Endothelial cell of umbilical vein (primary cell): ENCODE measurements at regions not wholly inside any gene's neighbourhood (a gene's known extent, or its start where the extent isn't known, plus 50 kb on each side); places are given as distances from the start of the nearest gene placed in this dataset.

Source experiments
- BruUV-seq: library from RNA; stranded (reverse); fragments of 400-500 nt; replicated peaks from 2 replicates; lab custom pipeline; 2021; lab: Mats Ljungman, UMichigan
- CTCF ChIA-PET: fragments of 300-600, 350-600 bp; sonication (Branson Sonifier 250); formaldehyde crosslinking; loops from one replicate; lab custom pipeline; 2021; ENCODE audit warnings: antibody characterized with exemption, inconsistent platforms; lab: Charles Lee
- POLR2A ChIA-PET: fragments of 300-600, 350-600 bp; sonication (Branson Sonifier 250); formaldehyde crosslinking; loops from one replicate; lab custom pipeline; 2021; ENCODE audit warnings: antibody characterized with exemption, inconsistent platforms; lab: Charles Lee
- DNase-seq: peaks from one replicate; pipeline ENCODE4 v3.0.0-alpha.2; 2011; ENCODE audit warnings: low read depth, low spot score
- FAIRE-seq: peaks from 2 replicates; lab custom pipeline; 2011; peaks lifted over from hg19 to GRCh38; lab: Jason Lieb, UNC
- H2AFZ ChIP-seq: 2 replicates; pipeline ENCODE4 v1.6.0; 2012; ENCODE audit warnings: low read depth, low read length, control low read depth, inconsistent platforms
- H3K27ac ChIP-seq: 2 replicates; pipeline ENCODE4 v1.5.1; 2011; ENCODE audit warnings: low read depth, mild to moderate bottlenecking, control low read depth, low read length, moderate library complexity; ENCODE audit not compliant: insufficient read depth
- H3K27me3 ChIP-seq, 2 experiments: 2 replicates each; pipeline versions ENCODE4 v1.6.0 to v1.6.1; 2011; ENCODE audit warnings: low read length in 2 of 2, mixed read lengths in 1 of 2; ENCODE audit not compliant: control insufficient read depth in 2 of 2, insufficient read depth in 2 of 2
- H3K36me3 ChIP-seq, 2 experiments: 2 replicates in 1 of 2; 3 replicates in 1 of 2; pipeline ENCODE4 v1.5.1; 2011; ENCODE audit warnings: low read length in 2 of 2, mild to moderate bottlenecking in 1 of 2, moderate library complexity in 1 of 2; ENCODE audit not compliant: control insufficient read depth in 2 of 2, insufficient read depth in 2 of 2; ENCODE audit errors: extremely low read depth in 1 of 2
- H3K4me1 ChIP-seq: 3 replicates; pipeline ENCODE4 v1.5.1; 2011; ENCODE audit warnings: mild to moderate bottlenecking, low read length; ENCODE audit not compliant: control insufficient read depth, insufficient read depth; ENCODE audit errors: extremely low read depth
- H3K4me2 ChIP-seq: 2 replicates; pipeline ENCODE4 v1.6.1; 2011; ENCODE audit warnings: low read length, control low read depth, mixed read lengths; ENCODE audit not compliant: insufficient read depth
- H3K4me3 ChIP-seq, 3 experiments: fragments of 200-600 bp in 1 of 3; sonication (generic), shearing (Covaris generic) in 1 of 3; replicated peaks in 1 of 3; 2 replicates each; pipeline ENCODE4 v1.5.1; 2011 to 2016; ENCODE audit warnings: control low read depth in 3 of 3, low read length in 3 of 3, mild to moderate bottlenecking in 2 of 3, inconsistent platforms in 1 of 3, low read depth in 1 of 3, moderate library complexity in 1 of 3; ENCODE audit not compliant: insufficient read depth in 1 of 3
- H3K79me2 ChIP-seq: 2 replicates; pipeline ENCODE4 v1.6.0; 2012; ENCODE audit warnings: low read length, inconsistent platforms; ENCODE audit not compliant: control insufficient read depth, insufficient read depth
- H3K9ac ChIP-seq: replicated peaks from 2 replicates; pipeline ENCODE3; 2011; ENCODE audit warnings: low read length, control low read depth; ENCODE audit not compliant: insufficient read depth; ENCODE audit errors: extremely low read depth
- H3K9me1 ChIP-seq: replicated peaks from 3 replicates; pipeline ENCODE4 v1.6.0; 2011; ENCODE audit warnings: mild to moderate bottlenecking, low read length; ENCODE audit not compliant: control insufficient read depth, insufficient read depth; ENCODE audit errors: extremely low read depth
- H3K9me3 ChIP-seq: replicated peaks from 2 replicates; pipeline ENCODE4 v1.5.1; 2012; ENCODE audit warnings: low read length, inconsistent platforms; ENCODE audit not compliant: control insufficient read depth, insufficient read depth
- H4K20me1 ChIP-seq: replicated peaks from 2 replicates; pipeline ENCODE3; 2011; ENCODE audit warnings: mild to moderate bottlenecking, low read length; ENCODE audit not compliant: control insufficient read depth, insufficient read depth; ENCODE audit errors: extremely low read depth
- CTCF ChIP-seq, 2 donors: IDR thresholded peaks; 1 replicate in 1 of 2; 2 replicates in 1 of 2; pipeline ENCODE4 v1.5.1; 2011; ENCODE audit warnings: low read length in 2 of 2, mild to moderate bottlenecking in 2 of 2, moderate library complexity in 2 of 2, control low read depth in 1 of 2, inconsistent platforms in 1 of 2, low read depth in 1 of 2; ENCODE audit not compliant: insufficient read depth in 1 of 2; ENCODE audit errors: extremely low read depth in 1 of 2
- EZH2 ChIP-seq: IDR thresholded peaks from 2 replicates; pipeline ENCODE4 v1.6.1; 2012; ENCODE audit warnings: borderline replicate concordance, low read depth, mild to moderate bottlenecking, moderate library complexity, low read length, inconsistent platforms; ENCODE audit not compliant: severe bottlenecking
- FOS ChIP-seq: IDR thresholded peaks from 2 replicates; pipeline ENCODE4 v1.6.1; 2011; ENCODE audit warnings: mild to moderate bottlenecking, low read length, moderate library complexity, borderline replicate concordance; ENCODE audit not compliant: insufficient read depth
- GATA2 ChIP-seq: IDR thresholded peaks from 2 replicates; pipeline ENCODE4 v1.7.0; 2011; ENCODE audit warnings: low read depth, mild to moderate bottlenecking, moderate library complexity, mixed read lengths, low read length; ENCODE audit not compliant: insufficient read length, insufficient read depth
- JUN ChIP-seq: IDR thresholded peaks from 2 replicates; pipeline ENCODE4 v1.6.1; 2011; ENCODE audit warnings: borderline replicate concordance, low read depth; ENCODE audit not compliant: insufficient read length, insufficient read depth
- MAX ChIP-seq: IDR thresholded peaks from 2 replicates; pipeline ENCODE4 v1.6.1; 2011; ENCODE audit not compliant: insufficient read depth, insufficient read length
- MYC ChIP-seq: IDR thresholded peaks from one replicate; pipeline ENCODE4 v1.6.1; 2011; ENCODE audit warnings: mild to moderate bottlenecking, low read depth, low read length
- POLR2A ChIP-seq: IDR thresholded peaks from 2 replicates; pipeline ENCODE4 v1.6.1; 2012; ENCODE audit warnings: low read depth, mild to moderate bottlenecking, control low read depth, low read length
- POLR2AphosphoS5 ChIP-seq: IDR thresholded peaks from 2 replicates; pipeline ENCODE4 v1.6.1; 2012; ENCODE audit warnings: low read depth, mild to moderate bottlenecking, control low read depth, low read length, moderate library complexity; ENCODE audit not compliant: insufficient read depth
- dilution Hi-C: fragments of 300-500 bp; cut with MboI; formaldehyde crosslinking; loops from one replicate; pipeline ENCODE4 v1.15.0; 2019; ENCODE audit warnings: low sequenced_read_pairs; ENCODE audit not compliant: extremely low pct_ligation_motif_present
- intact Hi-C: fragments of 100-400 bp; cut with micrococcal nuclease; formaldehyde crosslinking; loops from one replicate; pipeline ENCODE4 v1.10.0; 2022

- Histone ChIP-seq H2AFZ (no peak overlapping the region), H3K4me2 (no peak overlapping the region), H3K4me1 (peaks cover 24% of the 10 kb centered on the region), H3K4me3 (no peak overlapping the region), H3K79me2 (no peaks in the 10 kb centered on the region), H3K36me3 (peaks cover 0 to 2% of the 10 kb centered on the region in 2 experiments), H3K27me3 (no peaks in the 10 kb centered on the region), H4K20me1 (no peaks in the 10 kb centered on the region), H3K9ac (no peak overlapping the region), H3K9me1 (peaks cover under 1% of the 10 kb centered on the region), H3K9me3 (no peaks in the 10 kb centered on the region), H3K27ac (no peak overlapping the region)
- intact Hi-C loops (loop anchor here (2.0 kb wide), 1 partner anchor 14 kb away; no protein-coding TSS in a partner anchor), dilution Hi-C loops (no loop called here)
- CTCF ChIA-PET: interaction anchor here (1.0 to 3.4 kb wide), 8 partner anchors 8 to 134 kb away, joined by 3 to 15 read pairs (median 4); no protein-coding TSS in a partner anchor
- no peak for TF ChIP-seq GATA2
- no peak for TF ChIP-seq POLR2AphosphoS5
- no peak for TF ChIP-seq MAX
- no peak for TF ChIP-seq POLR2A
- TF ChIP-seq EZH2: no peak
- FAIRE-seq (no peak), DNase-seq (no peak)
- BruUV-seq: no TSS peak
- POLR2A ChIA-PET: no interaction called here
Observed at GRCh38 chr21:16216288-16216962, 486.6 kb downstream of the USP25 start.

- no peak for TF ChIP-seq GATA2
- no peak for TF ChIP-seq POLR2AphosphoS5
- no peak for TF ChIP-seq CTCF (IDR thresholded peaks at IDR 0.05; ENCODE audit: extremely low read depth in 1 of 2, insufficient read depth in 1 of 2, low read depth in 1 of 2, low read length in 2 of 2)
- TF ChIP-seq MYC: no peak
- no peak for TF ChIP-seq EZH2
- TF ChIP-seq MAX: no peak
- TF ChIP-seq JUN: no peak
- no peak for TF ChIP-seq POLR2A
- TF ChIP-seq FOS: no peak
- dilution Hi-C loops: no loop called here
Observed at GRCh38 chr21:16218682-16219343, 489.0 kb downstream of the USP25 start.

More at GRCh38 chr21:16218682-16219343, 489.0 kb downstream of the USP25 start:
- Histone ChIP-seq H3K27me3 (no peaks in the 10 kb centered on the region), H3K9ac (no peak overlapping the region), H3K36me3 (peaks cover 0 to 2% of the 10 kb centered on the region in 2 experiments), H3K4me3 (no peak overlapping the region), H3K4me1 (peaks cover 15% of the 10 kb centered on the region), H3K4me2 (no peak overlapping the region), H4K20me1 (no peaks in the 10 kb centered on the region), H3K9me1 (no peaks in the 10 kb centered on the region), H3K27ac (no peak overlapping the region), H3K9me3 (no peaks in the 10 kb centered on the region), H3K79me2 (no peaks in the 10 kb centered on the region), H2AFZ (no peak overlapping the region)
- FAIRE-seq: no peak
- CTCF ChIA-PET: interaction anchor here (1.6 kb wide), 1 partner anchor 13 kb away, joined by 3 read pairs; no protein-coding TSS in a partner anchor
- POLR2A ChIA-PET: no interaction called here
- intact Hi-C loops: no loop called here
- no peak for DNase-seq
- no TSS peak for BruUV-seq
